Inflammatory macrophage treated with lipopolysaccharide for 4 hours (primary cell): ENCODE measurements at regions not wholly inside any gene's neighbourhood (a gene's known extent, or its start where the extent isn't known, plus 50 kb on each side); places are given as distances from the start of the nearest gene placed in this dataset.

Experiments used
- DNase-seq: peaks from one replicate; pipeline ENCODE4 v3.0.0-alpha.2; 2020

DNA sequence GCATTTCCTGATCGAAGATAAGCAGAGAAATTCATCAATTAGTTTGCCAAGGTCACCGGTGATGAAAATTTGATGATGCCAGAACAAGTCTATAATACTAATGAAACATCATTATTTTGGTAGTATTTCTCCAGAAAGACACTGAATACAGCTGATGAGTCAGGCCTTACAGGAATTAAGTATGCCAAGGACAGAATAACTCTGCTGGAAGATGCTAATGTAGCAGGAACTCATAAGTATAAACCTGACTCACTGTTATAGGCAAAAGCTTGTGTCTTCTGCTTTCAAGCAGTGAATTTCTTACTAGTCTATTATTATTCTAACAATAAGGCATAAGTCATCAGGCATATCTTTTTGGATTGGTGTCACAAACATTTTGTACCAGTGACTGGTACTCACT is 1825.1 kb upstream of the IGFBP7 start:
- DNase-seq: no peak

GRCh38 chr4:58936436-58936835 is 1826.3 kb upstream of the IGFBP7 start:
- no peak for DNase-seq

GRCh38 chr4:58940167-58940566 is 1830.0 kb upstream of the IGFBP7 start:
- DNase-seq: no peak

DNA sequence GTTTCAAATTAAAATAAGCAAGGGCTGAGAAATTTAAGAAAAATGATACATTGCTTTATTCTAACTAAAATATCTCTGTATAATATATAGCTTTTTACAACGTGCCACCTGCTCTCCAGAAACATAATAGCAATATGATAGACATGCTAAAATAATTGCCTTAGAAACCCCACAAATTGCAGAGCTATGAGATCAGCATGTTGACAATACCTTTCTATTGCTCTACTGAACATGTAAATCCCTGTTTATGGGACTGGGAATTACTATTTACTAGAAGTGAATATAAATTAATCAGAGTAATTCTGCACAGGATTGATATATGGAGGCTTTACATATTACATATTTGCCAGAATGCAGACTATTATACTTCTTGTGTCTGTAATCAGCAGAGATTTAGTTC is 1831.1 kb upstream of the IGFBP7 start:
- DNase-seq: no peak

DNA sequence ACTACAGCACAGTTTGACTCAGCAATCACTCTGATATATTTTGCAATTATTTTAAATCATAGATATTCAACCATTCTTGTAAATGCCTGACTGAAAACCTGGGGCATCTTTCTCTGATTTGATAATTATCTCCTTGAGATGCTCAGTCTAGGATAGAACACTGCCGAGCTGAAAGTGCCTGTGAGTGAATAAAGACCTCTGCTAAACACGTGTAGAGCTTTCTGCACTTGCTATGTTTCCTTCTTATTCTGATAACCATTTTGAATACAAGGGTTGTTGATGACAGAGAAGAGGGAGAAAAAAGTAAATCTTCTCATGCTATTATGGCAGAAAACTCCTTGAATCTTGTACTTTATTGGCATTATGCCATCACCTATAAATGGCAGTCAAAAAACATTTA is 1843.4 kb upstream of the IGFBP7 start:
- no peak for DNase-seq

GRCh38 chr4:58957711-58958110 is 1847.5 kb upstream of the IGFBP7 start:
- no peak for DNase-seq

DNA sequence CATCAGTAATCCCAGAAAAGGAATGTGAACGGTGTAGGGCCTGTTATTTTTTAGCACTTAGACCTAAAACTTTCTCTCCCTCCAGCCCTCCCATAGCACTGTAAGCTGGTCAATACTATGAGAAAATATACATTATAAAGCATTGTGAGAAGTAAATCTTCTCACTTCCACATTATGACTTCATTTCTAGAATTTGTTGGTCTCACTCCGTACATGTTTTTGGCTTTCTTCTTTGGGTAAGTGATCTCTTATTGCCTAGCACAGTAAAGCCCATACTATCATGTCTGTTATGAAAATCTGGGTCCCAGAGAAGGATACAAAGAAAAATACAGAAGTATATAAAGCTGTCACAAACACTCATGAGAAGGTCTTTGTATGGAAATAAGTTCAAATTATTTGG is 1851.1 kb upstream of the IGFBP7 start:
- no peak for DNase-seq

GRCh38 chr4:58961925-58962324 is 1851.7 kb upstream of the IGFBP7 start:
- DNase-seq: no peak

GRCh38 chr4:58962424-58962823 is 1852.2 kb upstream of the IGFBP7 start:
- DNase-seq: no peak

DNA sequence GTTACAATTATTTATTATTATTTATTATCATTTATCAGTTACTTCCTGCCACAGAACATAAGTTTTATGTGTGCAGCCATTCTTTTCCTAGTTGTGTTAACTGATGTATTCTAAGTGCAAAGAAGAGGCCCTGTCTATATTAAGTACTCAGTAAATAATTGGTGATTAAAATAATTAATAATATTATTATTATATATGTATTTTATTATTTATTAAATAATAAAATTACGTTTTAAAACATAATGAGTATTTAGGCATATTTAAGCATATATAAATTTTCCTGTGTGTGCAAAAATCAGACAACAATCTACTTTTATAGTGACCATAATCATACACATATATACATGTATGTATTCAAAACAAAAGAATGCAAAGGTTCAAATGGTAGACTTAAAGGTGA is 1871.6 kb upstream of the IGFBP7 start:
- no peak for DNase-seq

- no peak for DNase-seq
Observed at GRCh38 chr4:58983887-58984286, 1873.7 kb upstream of the IGFBP7 start.

DNA sequence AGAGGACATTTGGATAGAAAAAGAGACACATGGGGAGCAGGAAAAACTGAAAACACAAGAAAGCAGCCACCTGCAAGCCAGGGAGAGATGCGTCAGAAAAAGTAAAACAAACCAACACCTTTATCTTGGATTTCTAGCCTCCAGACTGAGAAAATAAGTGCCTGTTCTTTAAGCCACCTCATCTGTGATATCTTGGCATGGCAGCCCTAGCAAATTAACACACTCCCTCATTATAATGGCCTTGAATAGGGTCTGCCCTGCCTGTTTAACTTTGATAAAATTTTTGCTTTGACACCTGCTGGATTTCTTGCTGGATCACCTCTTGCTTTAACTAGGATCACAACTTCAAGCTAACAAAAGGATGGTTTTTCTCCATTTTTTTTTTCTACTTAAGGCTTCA is 1892.0 kb upstream of the IGFBP7 start:
- DNase-seq: no peak

DNA sequence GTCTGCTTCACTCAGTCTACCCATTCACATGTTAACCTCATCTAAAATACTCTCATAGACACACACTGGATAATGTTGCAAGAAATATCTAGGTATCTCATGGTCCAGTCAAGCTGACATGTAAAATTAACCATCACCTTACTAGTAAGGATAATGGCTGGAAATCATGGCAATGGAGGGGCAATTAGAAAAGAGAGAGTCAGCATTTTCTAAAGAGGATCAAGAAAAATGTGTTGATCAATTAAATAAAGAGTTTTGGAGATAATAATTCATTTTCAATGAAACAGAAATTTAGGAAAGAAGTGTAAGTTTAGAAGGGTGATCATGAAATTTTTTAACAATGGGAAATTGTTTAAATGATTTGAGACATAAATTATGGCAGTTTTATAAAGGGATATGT is 1914.1 kb upstream of the IGFBP7 start:
- no peak for DNase-seq

DNA sequence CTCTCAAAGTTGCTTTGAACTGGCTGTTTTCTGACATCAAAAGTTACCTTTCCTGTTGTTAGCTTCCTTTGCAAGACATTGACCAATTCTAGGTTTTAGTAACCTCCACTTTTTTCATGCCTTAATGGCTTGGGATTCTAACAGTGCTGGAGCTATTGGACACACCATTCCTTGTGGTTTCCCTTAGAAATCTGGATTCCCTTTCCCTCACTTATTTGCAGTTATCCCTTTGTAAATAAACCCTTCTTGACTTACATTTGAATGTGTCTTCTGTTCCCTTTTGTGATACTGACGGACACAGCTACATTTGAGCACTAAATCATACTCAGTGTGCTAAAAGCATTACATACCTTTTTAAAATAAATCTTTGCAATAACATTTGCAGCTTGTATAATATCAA is 1927.6 kb upstream of the IGFBP7 start:
- DNase-seq: no peak

- DNase-seq: no peak
Observed at GRCh38 chr4:59039046-59039445, 1928.9 kb upstream of the IGFBP7 start.

GRCh38 chr4:59044286-59044900 is 1934.2 kb upstream of the IGFBP7 start:
- DNase-seq: no peak

DNA sequence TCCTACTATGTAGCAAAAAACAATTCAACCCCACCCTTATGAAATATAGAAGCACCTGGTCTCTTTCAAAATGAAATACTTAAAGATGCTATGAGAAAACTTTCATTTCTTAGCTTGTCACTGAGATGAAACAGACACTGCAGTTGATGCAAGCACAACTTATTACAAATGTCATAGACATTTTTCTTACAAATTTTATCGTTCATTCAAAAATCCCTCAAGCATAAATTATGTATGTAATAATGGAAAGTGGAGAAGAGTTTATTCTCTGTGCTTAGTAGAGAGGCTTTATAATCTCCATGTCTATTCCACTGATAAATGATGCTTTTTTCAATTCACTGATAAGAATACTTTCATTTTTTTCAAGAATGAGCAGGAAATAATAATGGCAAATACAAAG is 1943.9 kb upstream of the IGFBP7 start:
- DNase-seq: no peak

GRCh38 chr4:59057804-59058203 is 1947.6 kb upstream of the IGFBP7 start:
- DNase-seq: no peak

- DNase-seq: no peak
Observed at GRCh38 chr4:59058543-59058942, 1948.4 kb upstream of the IGFBP7 start.

GRCh38 chr4:59060002-59060846 is 1950.0 kb upstream of the IGFBP7 start:
- no peak for DNase-seq

DNA sequence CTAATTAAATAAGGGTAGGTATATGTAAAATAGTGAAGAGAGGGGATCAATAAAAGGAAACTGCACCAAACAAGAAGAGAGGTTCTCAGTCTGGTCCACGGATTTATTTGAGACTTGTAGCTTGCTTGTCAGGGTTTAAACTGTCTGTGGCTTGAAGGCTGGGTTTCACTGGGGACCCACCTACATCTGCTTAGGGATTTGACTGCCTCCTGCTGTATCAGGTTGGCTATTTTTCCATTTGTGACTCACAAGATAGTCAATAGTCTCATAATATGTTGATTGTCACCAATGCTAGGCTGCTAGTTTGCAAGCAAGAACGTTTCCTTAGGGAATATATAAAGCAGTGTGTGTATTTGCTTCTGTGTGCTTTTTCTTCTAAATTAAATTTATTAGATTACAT is 1950.7 kb upstream of the IGFBP7 start:
- no peak for DNase-seq

DNA sequence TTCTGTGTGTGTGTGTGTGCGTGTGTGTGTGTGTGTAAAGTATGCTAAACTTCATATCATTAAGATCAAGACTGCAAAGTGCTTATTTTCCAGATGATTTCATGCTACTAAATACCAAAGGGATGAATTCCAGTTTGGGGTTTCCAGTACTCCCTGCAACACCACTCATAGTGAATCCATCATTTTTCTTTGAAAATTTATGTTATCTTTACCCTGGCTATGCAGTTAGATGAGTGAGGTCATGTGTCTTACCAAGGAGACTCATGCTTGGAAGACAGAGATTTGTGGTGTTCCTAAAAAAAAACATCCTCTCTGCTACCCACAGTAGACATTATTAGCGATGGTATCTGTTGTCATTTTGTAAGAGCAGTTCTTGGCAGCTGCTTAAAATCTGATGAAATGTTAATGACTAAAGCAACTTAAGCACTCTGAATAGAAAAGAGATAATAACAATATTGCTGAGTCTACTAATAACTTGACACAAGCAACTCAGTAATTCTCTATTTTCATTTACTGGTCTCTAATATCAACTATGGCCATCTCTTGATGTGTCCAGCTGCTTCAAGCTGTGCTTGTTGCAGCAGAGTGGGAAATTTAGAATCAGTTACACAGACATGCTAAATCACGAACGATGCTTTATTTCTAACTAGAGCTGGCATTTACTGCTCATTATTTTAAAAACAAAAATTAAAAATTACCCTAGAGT is 1953.0 kb upstream of the IGFBP7 start:
- DNase-seq: no peak

- no peak for DNase-seq
Observed at GRCh38 chr4:59068722-59069418, 1958.7 kb upstream of the IGFBP7 start.

- DNase-seq: no peak
Observed at GRCh38 chr4:59086410-59086809, 1976.2 kb upstream of the IGFBP7 start.
